Amygdala (tissue), 56 donors: ENCODE measurements at regions not wholly inside any gene's neighbourhood (a gene's known extent, or its start where the extent isn't known, plus 50 kb on each side); places are given as distances from the start of the nearest gene placed in this dataset.
A peak's percentile ranks its signal among the peaks of the same experiment; 100 is the strongest.

Source experiments
- DNase-seq, 56 donors: peaks; one replicate each; lab custom pipeline; 2025; lab: John Stamatoyannopoulos, UW

DNA sequence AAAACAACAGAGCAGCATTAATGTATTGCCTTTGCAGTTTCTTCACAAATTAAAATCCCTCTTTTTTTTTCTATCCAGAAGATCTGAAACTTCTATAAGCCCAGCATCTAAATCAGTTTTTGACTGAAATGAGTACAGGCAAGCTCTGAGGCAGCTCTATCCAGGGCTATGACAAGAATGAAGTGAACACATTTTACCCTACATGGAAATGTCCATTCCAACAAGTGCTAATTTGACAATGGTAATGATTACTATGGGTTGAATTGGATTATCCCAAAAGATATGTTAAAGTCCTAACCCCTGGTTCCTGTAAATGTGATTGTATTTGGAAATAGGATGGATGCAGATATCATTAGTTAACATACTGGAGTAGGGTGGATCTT is 115.7 kb downstream of the RPL22L1 start:
- no peak for DNase-seq

DNA sequence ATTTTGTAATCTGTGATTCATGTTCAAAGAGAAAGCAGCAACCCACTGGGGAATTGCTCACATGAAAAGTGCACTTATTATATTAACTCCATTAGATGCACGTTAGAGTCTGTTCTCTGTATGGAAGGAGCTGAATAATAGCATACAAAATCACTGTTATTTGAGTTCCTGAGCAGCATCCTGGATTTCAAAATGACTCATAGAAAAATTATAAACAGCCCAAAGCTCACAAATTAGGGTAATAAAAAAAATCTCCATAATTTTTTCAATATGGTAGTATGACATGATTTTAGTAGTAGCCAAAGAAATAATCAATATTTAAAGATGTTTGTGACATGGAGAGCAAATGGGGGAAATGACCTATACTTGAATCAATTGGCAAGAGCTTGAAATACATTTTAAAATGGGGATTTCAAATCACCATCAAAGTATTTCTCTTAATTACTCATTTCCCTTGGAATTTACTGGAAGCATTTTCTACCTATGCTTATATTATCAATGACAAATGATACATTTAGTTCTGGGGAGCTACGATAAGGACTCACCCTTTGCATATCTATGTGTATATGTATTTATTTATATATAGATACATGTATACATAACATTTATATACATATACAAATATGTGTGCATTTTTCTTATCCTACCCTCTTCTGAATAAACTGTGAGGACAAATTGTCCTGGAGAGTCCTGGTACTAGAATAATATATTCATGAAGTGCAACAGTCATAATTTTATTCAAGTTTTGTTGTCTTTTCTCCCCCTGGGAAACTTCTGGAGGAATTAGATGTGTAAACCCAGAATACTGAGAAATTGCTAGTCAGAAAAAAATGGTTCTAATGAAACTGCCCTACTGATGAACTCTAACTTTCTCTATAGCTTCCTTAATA is 116.3 kb downstream of the RPL22L1 start:
- DNase-seq = no peak

DNA sequence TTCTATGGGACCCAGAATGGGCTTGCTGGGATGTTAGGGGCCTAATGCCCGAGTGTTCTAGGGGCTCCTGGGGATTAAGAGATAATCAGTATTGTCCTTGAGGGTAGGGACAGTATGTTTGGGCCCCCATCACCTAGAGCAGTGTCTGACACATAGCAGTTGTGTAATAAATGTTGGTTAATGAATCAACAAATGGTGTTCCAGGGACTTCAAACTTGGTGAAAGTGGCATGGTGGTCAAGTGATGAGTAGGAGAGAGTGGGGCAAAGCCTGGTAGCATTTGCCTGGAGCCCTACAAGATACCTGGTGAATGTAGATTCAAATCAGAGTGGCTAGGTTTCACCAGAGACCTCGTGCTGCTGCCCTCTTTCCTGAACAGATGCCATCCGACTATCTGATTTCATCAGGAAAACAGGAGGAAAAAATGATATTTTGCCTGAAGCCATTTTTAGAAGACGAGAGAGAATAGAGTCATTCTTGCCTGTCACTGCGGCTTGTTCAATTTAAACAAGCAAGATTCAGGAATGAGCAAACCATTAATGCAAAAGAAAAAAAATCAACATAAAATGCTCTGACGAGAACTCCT is 117.3 kb downstream of the RPL22L1 start:
- DNase-seq = no peak

DNA sequence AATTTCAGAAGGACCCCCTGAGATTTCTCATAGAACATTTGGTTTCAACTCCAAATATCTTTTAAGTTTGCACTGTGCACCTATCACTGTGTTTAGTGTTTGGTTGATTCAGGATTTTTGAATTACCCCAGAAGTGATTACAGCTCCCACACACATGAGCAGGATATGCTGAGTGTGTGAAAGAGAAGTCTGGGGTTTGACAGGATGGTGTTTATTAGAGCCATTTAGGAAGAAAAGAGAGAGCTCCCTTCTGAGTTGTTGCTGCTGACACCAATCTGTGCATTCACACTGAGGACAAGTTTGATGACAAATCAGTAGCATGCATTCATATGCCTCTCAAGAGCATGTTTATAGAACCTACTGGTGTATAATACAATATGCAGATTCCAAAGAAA is 118.1 kb downstream of the RPL22L1 start:
- no peak for DNase-seq

DNA sequence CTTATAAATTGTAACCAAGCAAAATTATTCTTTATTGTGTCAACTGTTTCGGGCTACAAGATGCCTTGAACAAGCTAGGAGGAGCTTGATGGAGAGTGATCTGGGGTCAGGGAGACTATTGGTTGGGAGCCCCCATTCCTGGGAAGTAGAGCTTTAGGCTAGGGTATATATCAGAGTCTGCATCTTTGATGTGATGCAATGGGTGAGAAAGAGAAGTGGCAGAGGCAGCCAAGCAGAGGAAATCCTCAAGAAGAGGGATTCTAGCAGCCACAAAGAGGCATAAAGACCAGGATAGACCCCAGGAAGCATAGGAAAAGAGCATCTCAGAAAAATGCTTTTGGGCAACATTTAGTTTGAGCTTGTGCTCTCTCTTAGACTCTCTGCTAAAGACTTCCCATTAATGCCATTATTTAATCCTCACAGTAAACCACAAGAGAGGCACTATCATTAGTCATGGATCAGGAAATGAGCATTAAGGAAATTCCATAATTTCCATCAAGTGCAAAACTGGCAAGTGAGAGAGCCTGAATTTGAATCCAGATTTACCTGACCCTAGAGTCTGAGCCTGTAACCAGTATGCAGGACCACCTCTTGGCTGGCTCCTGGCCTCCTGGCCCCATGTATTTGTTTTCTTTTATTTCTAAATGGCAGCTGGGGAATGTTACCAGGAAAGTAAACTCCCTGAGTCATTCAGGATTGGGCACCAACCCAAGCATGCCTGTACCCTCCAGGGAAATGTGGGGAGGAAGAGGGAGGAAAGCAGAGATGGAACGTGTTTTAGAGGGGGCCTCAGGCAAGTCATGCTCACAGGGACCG is 118.7 kb downstream of the RPL22L1 start:
- no peak for DNase-seq

DNA sequence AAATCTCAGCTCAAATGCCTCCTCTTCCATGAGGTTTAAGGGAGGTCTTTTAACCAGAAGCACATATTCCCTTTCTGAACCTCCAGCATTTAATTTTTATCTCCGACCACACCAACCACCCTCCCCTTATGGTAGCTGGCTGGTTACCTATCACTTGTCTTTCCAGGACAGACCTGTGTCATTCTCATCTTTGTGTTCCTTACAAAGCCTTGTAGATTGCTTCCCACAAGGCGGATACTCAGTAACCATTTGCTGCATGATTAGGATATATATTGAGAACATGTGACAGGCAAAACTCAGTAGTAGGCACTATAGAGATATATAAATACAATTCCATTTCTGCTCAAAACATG is 119.5 kb downstream of the RPL22L1 start:
- DNase-seq = no peak

DNA sequence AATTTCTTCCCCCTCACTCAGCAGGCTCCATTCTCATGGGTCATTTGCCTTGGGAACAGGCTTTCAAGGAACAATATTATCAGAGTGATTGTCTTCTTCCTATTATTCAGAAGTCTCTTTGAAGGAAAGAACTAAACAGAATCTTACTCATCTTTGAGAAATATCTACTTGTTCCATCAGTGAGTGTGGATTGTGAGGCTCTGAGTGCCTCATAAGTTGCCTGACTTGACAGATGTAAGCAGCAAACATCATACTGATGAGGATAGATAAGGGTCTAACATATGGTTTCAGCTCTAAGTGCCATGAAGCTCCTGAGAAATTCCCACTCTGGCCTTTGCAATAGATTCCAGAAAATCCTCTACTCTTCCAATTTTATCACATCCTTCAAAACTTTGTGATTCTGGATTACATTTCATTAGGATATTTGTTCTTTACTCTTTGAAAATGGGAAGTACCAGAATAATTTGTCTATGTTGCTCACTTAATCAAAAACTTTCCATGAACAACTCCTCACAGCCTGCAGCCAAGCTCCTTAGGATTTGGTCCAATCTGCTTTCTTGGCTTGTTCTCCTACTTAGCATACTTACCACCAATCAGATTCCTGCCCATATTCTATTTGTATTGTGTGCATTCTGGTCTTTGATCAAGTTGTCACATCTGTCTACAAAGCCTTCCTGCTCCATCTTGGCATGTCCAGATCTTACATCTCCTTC is 120.1 kb downstream of the RPL22L1 start:
- no peak for DNase-seq

DNA sequence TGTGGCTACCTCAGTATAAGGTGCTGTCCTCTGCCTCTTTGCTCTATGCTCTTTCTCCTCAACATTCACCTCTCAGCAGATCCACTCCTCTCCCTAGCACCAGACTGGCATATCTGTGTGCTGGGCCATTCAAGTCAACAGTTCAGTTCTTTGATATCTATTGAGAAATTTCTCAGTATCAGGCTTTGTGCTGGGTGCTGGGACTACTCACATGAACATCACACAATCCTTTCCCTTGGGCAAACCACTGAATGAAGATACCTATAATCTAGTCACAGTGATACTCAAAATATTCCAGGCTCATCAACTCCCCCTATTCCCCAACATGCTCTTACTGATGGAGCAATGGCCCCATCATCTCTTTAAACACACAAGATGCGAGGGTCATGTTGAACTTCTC is 120.8 kb downstream of the RPL22L1 start:
- DNase-seq = no peak

DNA sequence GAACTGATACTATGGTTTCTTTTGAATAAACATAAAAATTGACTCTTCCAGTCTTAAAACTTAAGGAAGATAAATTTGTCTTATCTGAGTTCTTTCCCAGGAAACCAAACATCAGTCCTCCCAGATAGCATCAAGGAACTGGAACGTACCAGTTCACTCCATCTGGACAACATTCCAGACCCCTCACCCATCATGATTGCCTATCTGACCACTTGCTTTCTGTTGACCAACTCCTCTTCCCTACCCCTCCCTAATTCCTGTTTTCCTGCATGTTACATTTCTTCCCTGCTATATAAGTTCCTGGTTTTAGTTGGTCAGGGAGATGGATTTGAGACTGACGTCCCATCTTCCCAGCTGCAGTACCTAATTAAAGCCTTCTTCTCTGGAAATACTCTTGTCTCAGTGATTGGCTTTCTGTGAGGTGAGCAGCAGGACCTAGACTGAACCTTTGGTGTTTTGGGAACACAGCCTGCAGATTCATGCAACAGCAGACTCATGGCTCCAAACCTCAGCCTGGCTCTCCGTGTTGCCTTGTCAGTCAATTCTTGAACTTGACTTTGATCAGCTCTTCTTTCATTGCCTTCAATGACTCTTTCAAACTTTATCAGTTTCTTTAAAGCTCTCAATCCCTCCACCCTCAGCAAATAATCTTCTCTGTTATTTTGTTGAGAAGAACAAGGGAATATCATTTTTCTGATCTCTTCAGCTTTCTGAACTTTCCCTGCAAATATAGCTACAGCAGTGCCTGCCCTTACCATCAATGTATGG is 123.6 kb downstream of the RPL22L1 start:
- no peak for DNase-seq

DNA sequence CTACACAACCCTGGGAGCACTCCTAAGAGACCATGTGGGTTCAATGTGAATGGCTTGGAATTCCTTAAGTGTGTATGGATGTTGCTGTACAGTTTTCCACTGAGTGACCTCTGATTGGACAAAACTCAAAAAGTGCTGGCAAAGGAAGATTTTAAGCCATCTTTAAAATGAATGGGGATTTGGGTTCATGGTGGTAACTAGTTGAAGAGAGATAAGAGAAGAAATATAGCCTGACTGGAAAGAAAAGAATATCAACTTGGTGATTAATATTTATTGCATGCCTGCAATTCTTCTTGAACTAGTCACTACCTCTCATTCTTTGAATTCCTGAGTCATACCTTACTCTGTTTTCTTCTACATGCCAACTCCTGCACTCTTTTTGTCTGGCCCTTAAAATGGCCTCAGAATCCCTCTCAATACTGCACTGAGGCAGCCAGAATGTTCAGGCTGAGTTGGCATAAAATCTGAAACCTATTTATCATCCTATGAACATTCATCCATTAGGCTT is 124.7 kb downstream of the RPL22L1 start:
- DNase-seq = no peak

DNA sequence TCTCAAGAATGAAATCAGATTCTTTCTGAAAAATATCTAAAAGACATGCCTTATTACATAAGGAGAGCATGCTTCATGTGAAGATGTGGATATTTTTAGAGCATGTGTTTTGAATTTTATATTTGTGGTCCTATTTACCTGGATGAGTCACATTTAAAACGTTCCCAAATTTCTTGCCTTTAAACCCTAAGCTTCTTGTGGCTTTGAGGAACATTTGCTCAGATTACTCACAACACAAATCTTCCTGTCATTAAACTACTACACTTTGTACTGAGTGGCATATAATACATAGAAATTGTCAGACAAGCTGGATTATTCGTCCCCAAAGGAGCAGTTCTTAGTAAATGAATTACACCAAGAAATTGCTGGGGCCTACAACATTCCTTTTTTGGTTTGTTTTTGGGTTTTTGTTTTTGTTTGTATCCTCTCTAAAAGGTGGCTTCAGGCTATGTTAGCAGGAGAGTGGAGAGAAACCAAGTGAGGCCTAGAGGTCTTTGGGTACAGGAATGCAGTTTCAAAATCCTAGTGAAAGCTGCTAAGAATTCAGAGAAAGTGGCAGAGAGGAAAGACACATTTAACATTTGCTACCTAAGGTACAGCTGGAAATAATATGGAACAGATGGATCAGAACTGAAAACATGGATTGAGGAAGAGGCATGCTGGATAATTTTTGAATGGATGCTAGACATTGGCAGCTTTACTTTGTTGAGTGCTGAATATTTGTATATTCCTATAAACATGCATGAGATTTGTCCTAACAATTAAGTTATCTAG is 128.1 kb downstream of the RPL22L1 start:
- no peak for DNase-seq

DNA sequence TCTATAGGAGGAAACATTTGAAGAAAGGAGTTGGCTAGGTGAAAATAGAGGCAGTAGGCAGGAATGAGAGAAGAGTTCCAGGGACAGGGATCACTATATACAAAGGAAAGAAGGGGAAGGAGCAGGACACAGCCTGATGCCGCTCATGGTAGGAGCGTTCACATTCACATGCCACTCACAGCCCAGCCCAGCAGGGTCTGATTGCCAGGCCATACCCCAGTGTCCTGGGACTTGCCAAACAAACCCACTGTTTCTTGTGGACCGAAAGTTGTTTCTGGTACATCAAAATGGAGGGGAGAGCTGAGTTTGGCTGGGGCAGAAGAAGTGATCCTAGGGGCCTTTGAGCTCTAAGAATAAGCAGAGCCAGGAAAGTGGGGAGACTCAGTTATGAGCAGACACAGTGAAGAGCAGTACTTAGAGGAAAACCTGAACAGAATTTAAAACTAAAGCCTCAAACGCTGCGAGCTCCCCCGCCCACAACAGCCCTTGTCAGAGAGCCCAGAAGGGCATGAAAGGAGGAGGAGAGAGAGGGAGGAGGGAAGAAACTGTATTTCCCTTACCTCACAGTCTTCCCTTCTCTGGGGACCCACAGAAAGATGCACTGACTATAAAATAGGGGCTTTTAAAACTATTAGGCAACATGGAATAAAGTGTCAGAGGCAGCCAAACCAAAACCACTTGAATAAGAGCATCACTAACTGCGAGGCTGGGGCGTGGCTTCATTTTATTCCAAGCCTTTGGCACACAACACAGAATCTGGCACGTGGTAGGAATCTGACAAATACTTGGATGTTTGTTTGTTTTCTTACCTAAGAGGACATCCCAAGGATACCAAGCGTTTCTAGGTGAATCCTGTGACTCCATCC is 129.0 kb downstream of the RPL22L1 start:
- peak in 53 of 56 donors; percentile 12 to 90 (median 63) for DNase-seq

DNA sequence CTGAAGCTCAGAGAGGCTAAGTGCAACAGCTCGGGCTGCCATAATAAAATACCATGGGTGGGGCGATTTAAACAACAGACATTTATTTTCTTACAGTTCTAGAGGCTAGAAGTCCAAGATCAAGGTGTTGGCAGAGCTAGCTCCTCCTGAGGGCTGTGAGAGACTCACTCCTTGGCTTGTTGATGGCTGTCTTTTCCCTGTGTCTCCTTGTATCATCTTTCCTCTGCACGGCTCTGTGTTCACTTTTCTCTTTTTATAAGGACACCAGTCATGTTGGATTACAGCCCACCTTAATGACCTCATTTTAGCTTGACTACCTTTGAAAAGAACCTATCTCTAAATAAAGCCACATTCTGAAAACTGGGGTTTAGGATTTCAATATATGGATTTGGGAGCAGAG is 129.7 kb downstream of the RPL22L1 start:
- no peak for DNase-seq

DNA sequence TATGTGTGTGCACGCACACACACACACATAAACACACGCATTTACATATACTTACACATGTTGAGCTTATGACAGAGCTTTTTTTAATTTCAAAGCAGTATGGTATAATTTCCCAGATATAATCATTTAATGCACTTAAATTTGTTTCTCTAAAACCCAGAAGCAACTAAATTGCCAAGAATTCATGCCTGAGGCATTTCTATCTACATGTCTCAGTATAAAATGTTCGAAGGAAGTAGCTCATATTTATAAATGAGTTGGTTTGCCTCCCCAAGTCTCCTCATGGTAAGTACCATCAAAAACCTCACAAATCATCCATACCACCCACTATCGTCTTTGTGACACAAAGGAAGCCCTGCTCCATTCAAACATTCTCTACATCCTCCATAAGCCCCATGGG is 130.6 kb downstream of the RPL22L1 start:
- no peak for DNase-seq

DNA sequence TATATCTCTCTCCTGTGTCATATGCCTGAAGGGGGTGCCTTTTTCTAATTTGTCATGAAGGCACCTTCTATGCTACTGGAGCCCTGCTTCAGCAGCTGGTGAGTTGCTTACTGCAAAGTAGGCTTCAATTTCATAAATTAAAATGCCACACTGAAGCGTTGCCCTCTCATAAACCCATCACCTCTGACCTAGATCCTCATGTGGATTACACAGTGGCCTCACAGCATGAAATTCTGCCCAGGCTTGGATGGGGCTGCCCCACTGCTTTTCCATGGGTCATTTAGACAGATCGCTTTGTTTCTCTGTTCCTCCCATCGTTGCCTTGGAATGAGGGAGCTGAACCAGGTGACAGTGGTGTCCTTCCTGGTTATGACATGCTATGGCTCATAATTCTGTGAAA is 131.2 kb downstream of the RPL22L1 start:
- DNase-seq = no peak

DNA sequence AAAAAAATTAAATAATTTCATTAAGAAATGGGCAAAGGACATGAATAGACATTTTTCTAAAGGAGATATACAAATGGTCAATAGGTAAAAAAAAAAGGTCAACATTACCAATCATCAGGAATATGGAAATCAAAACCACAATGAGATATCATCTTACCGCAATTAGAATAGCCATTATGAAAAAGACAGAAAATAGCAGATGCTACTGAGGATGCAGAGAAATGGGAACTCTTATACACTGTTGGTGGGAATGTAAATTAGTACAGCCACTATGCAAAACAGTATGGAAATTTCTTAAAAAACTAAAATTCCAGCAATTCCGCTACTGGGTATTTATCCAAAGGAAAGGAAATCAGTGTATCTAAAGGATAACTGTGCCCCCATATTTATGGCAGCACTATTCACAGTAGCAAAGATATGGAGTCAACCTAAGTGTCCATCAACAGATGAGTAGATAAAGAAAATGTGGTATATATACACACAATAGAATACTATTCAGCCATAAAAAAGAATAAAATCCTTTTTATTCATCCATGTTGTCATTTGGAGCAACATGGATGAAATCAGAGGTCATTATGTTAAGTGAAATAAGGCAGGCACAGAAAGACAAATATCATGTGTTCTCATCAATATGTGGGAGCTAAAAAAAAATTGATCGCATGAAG is 132.4 kb downstream of the RPL22L1 start:
- DNase-seq = no peak

DNA sequence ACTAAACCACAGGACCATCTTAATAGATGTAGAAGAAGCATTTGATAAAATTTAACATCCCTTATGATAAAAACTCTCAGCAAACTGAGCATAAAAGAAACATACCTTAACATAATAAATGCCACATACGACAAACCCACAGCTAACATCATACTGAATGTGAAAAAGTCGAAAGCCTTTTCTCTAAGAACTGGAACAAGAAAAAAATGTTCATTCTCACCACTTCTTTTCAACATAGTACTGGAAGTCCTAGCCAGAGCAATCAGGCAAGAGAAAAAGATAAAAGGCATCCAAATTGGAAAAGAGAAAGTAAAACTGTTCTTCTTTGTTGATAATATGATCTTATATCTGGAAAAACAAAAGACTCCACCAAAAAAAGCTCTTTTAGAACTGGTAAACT is 134.2 kb downstream of the RPL22L1 start:
- no peak for DNase-seq

DNA sequence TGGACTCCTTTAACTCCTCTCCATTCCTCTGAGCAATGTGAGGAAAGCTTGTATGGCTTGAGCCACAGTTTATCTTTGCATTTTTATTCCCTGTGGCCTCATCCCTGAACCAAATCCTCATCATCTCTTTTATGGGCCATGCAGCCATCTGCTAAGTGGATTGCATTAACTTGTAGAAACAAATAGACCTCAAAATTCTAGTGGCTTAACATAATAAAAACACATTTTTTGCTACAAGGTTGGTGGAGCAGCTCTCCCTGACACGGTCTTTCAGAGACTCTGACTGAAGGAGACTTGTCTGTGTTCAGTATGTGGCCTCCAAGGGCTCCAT is 135.3 kb downstream of the RPL22L1 start:
- no peak for DNase-seq
